Natural killer cell (primary cell): ENCODE measurements at regions not wholly inside any gene's neighbourhood (a gene's known extent, or its start where the extent isn't known, plus 50 kb on each side); places are given as distances from the start of the nearest gene placed in this dataset.

Source experiments
- ATAC-seq, 3 donors: fragments of 150-1000 bp in 2 of 3; fragments of 200-7000 bp in 1 of 3; cut with Tn5 transposase; 1 replicate in 1 of 3; 2 replicates in 2 of 3; pipeline ENCODE4 v1.10.0; 2021; ENCODE audit warnings: mild to moderate bottlenecking in 2 of 3, moderate library complexity in 2 of 3
- DNase-seq, 2 donors: peaks; one replicate each; pipeline versions ENCODE4 v3.0.0 to v3.0.0-alpha.2; 2013 to 2021; ENCODE audit warnings: mixed read lengths in 1 of 2
- H3K27ac ChIP-seq: one replicate; pipeline ENCODE4 v1.5.1; 2013; ENCODE audit warnings: mild to moderate bottlenecking, low read length
- H3K27me3 ChIP-seq: one replicate; pipeline ENCODE4 v1.6.1; 2013; ENCODE audit warnings: low read length; ENCODE audit not compliant: control insufficient read depth, insufficient read depth
- H3K36me3 ChIP-seq: one replicate; pipeline ENCODE4 v1.6.1; 2013; ENCODE audit warnings: low read length; ENCODE audit not compliant: control insufficient read depth, insufficient read depth
- H3K4me1 ChIP-seq: one replicate; pipeline ENCODE4 v1.6.1; 2013; ENCODE audit warnings: low read length; ENCODE audit not compliant: control insufficient read depth, insufficient read depth
- H3K4me3 ChIP-seq: one replicate; pipeline ENCODE4 v1.5.1; 2013; ENCODE audit warnings: low read length
- H3K9me3 ChIP-seq: one replicate; pipeline ENCODE4 v1.6.1; 2013; ENCODE audit warnings: low read length; ENCODE audit not compliant: control insufficient read depth, insufficient read depth
- H3K27ac Mint-ChIP-seq, 2 donors: one replicate each; pipeline ENCODE4 v1.8.0; 2022; ENCODE audit warnings: mild to moderate bottlenecking in 2 of 2, mixed read lengths in 2 of 2, moderate library complexity in 1 of 2
- H3K27me3 Mint-ChIP-seq, 2 donors: one replicate each; pipeline ENCODE4 v1.8.0; 2022; ENCODE audit warnings: low read depth in 2 of 2, mixed read lengths in 2 of 2
- H3K36me3 Mint-ChIP-seq: one replicate; pipeline ENCODE4 v1.8.0; 2022; ENCODE audit warnings: mixed read lengths
- H3K4me1 Mint-ChIP-seq, 2 donors: one replicate each; pipeline ENCODE4 v1.8.0; 2022; ENCODE audit warnings: mixed read lengths in 2 of 2
- H3K4me3 Mint-ChIP-seq: one replicate; pipeline ENCODE4 v1.8.0; 2022; ENCODE audit warnings: mild to moderate bottlenecking, moderate library complexity, mixed read lengths
- H3K9me3 Mint-ChIP-seq, 2 donors: one replicate each; pipeline ENCODE4 v1.8.0; 2022; ENCODE audit warnings: mixed read lengths in 2 of 2
- CTCF ChIP-seq: fragments of 200-600 bp; IDR thresholded peaks from one replicate; pipeline ENCODE4 v1.8.0; 2022; ENCODE audit warnings: antibody characterized with exemption
- WGBS: methylation state at CpG from one replicate; pipeline ENCODE4 v1.1.7; 2013; ENCODE audit warnings: missing lambda C conversion rate; ENCODE audit not compliant: insufficient coverage; 5-methylcytosine and 5-hydroxymethylcytosine counted together
- intact Hi-C: fragments of 100-400 bp; cut with micrococcal nuclease; formaldehyde crosslinking; loops from one replicate; pipeline ENCODE4 v1.14.2; 2022

- intact Hi-C loops, result no loop called here
- DNase-seq (no peak), ATAC-seq (no peak)
- no peak overlapping the region for H3K4me3 Mint-ChIP-seq
- Histone ChIP-seq H3K4me1 (no peaks in the 10 kb centered on the region), H3K27me3 (no peaks in the 10 kb centered on the region), H3K27ac (no peak overlapping the region), H3K4me3 (no peak overlapping the region), H3K9me3 (no peaks in the 10 kb centered on the region), H3K36me3 (no peaks in the 10 kb centered on the region)
- H3K4me1 Mint-ChIP-seq, result no peaks in the 10 kb centered on the region
- no peak for TF ChIP-seq CTCF
- peaks cover 0 to 5% of the 10 kb centered on the region in 2 donors for H3K27me3 Mint-ChIP-seq
- H3K27ac Mint-ChIP-seq, result no peak overlapping the region
- H3K36me3 Mint-ChIP-seq, result no peaks in the 10 kb centered on the region
- 55% methylated on average over 2 of the region's 3 CpGs for WGBS
- peaks cover 0 to 4% of the 10 kb centered on the region in 2 donors for H3K9me3 Mint-ChIP-seq
These were observed 170.7 kb downstream of the TTC32 start for GRCh38 chr2:19731037-19731436.

- ATAC-seq, result no peak
- TF ChIP-seq CTCF, result no peak
- Mint-ChIP-seq H3K27ac (no peak overlapping the region), H3K27me3 (peaks cover 0 to 5% of the 10 kb centered on the region in 2 donors), H3K9me3 (no peaks in the 10 kb centered on the region), H3K4me3 (no peak overlapping the region), H3K4me1 (no peaks in the 10 kb centered on the region), H3K36me3 (no peaks in the 10 kb centered on the region)
- Histone ChIP-seq H3K4me3 (no peak overlapping the region), H3K4me1 (no peaks in the 10 kb centered on the region), H3K9me3 (no peaks in the 10 kb centered on the region), H3K27me3 (no peaks in the 10 kb centered on the region), H3K36me3 (no peaks in the 10 kb centered on the region), H3K27ac (no peak overlapping the region)
- WGBS, result 81% methylated on average over 8 of the region's 8 CpGs
- intact Hi-C loops, result no loop called here
- no peak for DNase-seq
These were observed 173.7 kb downstream of the TTC32 start for GRCh38 chr2:19728125-19728524.

GRCh38 chr2:19725392-19725791 is 176.4 kb downstream of the TTC32 start:
- Histone ChIP-seq H3K36me3 (no peaks in the 10 kb centered on the region), H3K27ac (no peak overlapping the region), H3K4me1 (no peaks in the 10 kb centered on the region), H3K27me3 (no peaks in the 10 kb centered on the region), H3K9me3 (no peaks in the 10 kb centered on the region), H3K4me3 (no peak overlapping the region)
- intact Hi-C loops, result no loop called here
- peaks cover 0 to 5% of the 10 kb centered on the region in 2 donors for H3K9me3 Mint-ChIP-seq
- H3K36me3 Mint-ChIP-seq, result no peaks in the 10 kb centered on the region
- WGBS, result 80% methylated on average over 4 of the region's 4 CpGs
- DNase-seq (no peak), ATAC-seq (no peak)
- H3K27ac Mint-ChIP-seq, result no peak overlapping the region
- TF ChIP-seq CTCF, result no peak
- H3K27me3 Mint-ChIP-seq, result peaks cover 0 to 5% of the 10 kb centered on the region in 2 donors
- no peak overlapping the region for H3K4me3 Mint-ChIP-seq
- H3K4me1 Mint-ChIP-seq, result no peaks in the 10 kb centered on the region

- H3K9me3 Mint-ChIP-seq, result peaks cover 0 to 5% of the 10 kb centered on the region in 2 donors
- Histone ChIP-seq H3K27ac (no peak overlapping the region), H3K4me1 (no peaks in the 10 kb centered on the region), H3K4me3 (no peak overlapping the region), H3K36me3 (no peaks in the 10 kb centered on the region), H3K27me3 (no peaks in the 10 kb centered on the region), H3K9me3 (no peaks in the 10 kb centered on the region)
- 68% methylated on average over 7 of the region's 7 CpGs for WGBS
- DNase-seq (no peak), ATAC-seq (no peak)
- no peaks in the 10 kb centered on the region for H3K4me1 Mint-ChIP-seq
- H3K4me3 Mint-ChIP-seq, result no peak overlapping the region
- peaks cover 0 to 3% of the 10 kb centered on the region in 2 donors for H3K27me3 Mint-ChIP-seq
- no peaks in the 10 kb centered on the region for H3K36me3 Mint-ChIP-seq
- no peak overlapping the region for H3K27ac Mint-ChIP-seq
- intact Hi-C loops, result no loop called here
- TF ChIP-seq CTCF, result no peak
These were observed 178.8 kb downstream of the TTC32 start for GRCh38 chr2:19723021-19723420.
